SK-MEL-5 (cell line): ENCODE measurements at regions not wholly inside any gene's neighbourhood (a gene's known extent, or its start where the extent isn't known, plus 50 kb on each side); places are given as distances from the start of the nearest gene placed in this dataset.

Source experiments
- DNase-seq: peaks from one replicate; pipeline ENCODE4 v3.0.0-alpha.2; 2016; ENCODE audit warnings: low read depth, low spot score
- in situ Hi-C: cut with HindIII; loops from 2 replicates; pipeline ENCODE4 v1.10.0; 2016; ENCODE audit warnings: low sequenced_read_pairs, high pct_unique_total_duplicates, low pct_unique_long_range_greater_than_20kb

GRCh38 chrX:36436361-36436760, 516.8 kb downstream of the CFAP47 start:
- DNase-seq, result no peak
- in situ Hi-C loops, result no loop called here

GRCh38 chrX:36443007-36443406, 523.5 kb downstream of the CFAP47 start:
- DNase-seq, result no peak
- in situ Hi-C loops, result no loop called here

- no peak for DNase-seq
- in situ Hi-C loops, result no loop called here
These were observed 526.0 kb downstream of the CFAP47 start for GRCh38 chrX:36445566-36445965.

GRCh38 chrX:36462142-36462541, 542.6 kb downstream of the CFAP47 start:
- no peak for DNase-seq
- in situ Hi-C loops, result no loop called here

GRCh38 chrX:36480441-36480990, 527.6 kb upstream of the FAM47C start:
- in situ Hi-C loops, result no loop called here
- DNase-seq, result no peak

GRCh38 chrX:36501169-36501702, 506.9 kb upstream of the FAM47C start:
- in situ Hi-C loops, result no loop called here

GRCh38 chrX:36504625-36505024, 503.5 kb upstream of the FAM47C start:
- DNase-seq, result no peak
- in situ Hi-C loops, result no loop called here

More at GRCh38 chrX:36501169-36501702, 506.9 kb upstream of the FAM47C start:
- no peak for DNase-seq

- in situ Hi-C loops, result no loop called here
- no peak for DNase-seq
These were observed 500.1 kb upstream of the FAM47C start for GRCh38 chrX:36508042-36508441.

GRCh38 chrX:36510736-36511135, 497.4 kb upstream of the FAM47C start:
- no peak for DNase-seq
- in situ Hi-C loops, result no loop called here

- DNase-seq, result no peak
- in situ Hi-C loops, result no loop called here
These were observed 479.5 kb upstream of the FAM47C start for GRCh38 chrX:36528661-36529060.

- in situ Hi-C loops, result no loop called here
- DNase-seq, result no peak
These were observed 473.3 kb upstream of the FAM47C start for GRCh38 chrX:36534900-36535299.

- in situ Hi-C loops, result no loop called here
- no peak for DNase-seq
These were observed 464.7 kb upstream of the FAM47C start for GRCh38 chrX:36543499-36543898.

- in situ Hi-C loops, result no loop called here
- no peak for DNase-seq
These were observed 445.2 kb upstream of the FAM47C start for GRCh38 chrX:36562986-36563385.

- in situ Hi-C loops, result no loop called here
- DNase-seq, result no peak
These were observed 439.2 kb upstream of the FAM47C start for GRCh38 chrX:36568946-36569345.

GRCh38 chrX:36573720-36574119, 434.4 kb upstream of the FAM47C start:
- DNase-seq, result no peak
- in situ Hi-C loops, result no loop called here

GRCh38 chrX:36575670-36576069, 432.5 kb upstream of the FAM47C start:
- in situ Hi-C loops, result no loop called here

GRCh38 chrX:36577006-36577405, 431.2 kb upstream of the FAM47C start:
- no peak for DNase-seq

More at GRCh38 chrX:36575670-36576069, 432.5 kb upstream of the FAM47C start:
- DNase-seq, result no peak

GRCh38 chrX:36581030-36581429, 427.1 kb upstream of the FAM47C start:
- in situ Hi-C loops, result no loop called here
- DNase-seq, result no peak

More at GRCh38 chrX:36577006-36577405, 431.2 kb upstream of the FAM47C start:
- in situ Hi-C loops, result no loop called here

- DNase-seq, result no peak
- in situ Hi-C loops, result no loop called here
These were observed 424.5 kb upstream of the FAM47C start for GRCh38 chrX:36583674-36584073.
